Liver (tissue), 8 donors: ENCODE measurements at regions not wholly inside any gene's neighbourhood (a gene's known extent, or its start where the extent isn't known, plus 50 kb on each side); places are given as distances from the start of the nearest gene placed in this dataset.

ENCODE experiments used
- DNase-seq: peaks from one replicate; pipeline ENCODE4 v3.0.0-alpha.2; 2017; ENCODE audit warnings: low spot score
- H3K27ac ChIP-seq, 2 donors: one replicate each; pipeline ENCODE4 v1.7.0; 2013; ENCODE audit warnings: inconsistent platforms in 2 of 2, low read length in 2 of 2, control low read depth in 1 of 2, low read depth in 1 of 2, mild to moderate bottlenecking in 1 of 2
- H3K27me3 ChIP-seq, 4 donors: one replicate each; pipeline versions ENCODE4 v1.6.1 to v1.7.0; 2013; ENCODE audit warnings: low read length in 3 of 4, inconsistent platforms in 1 of 4, mild to moderate bottlenecking in 1 of 4, moderate library complexity in 1 of 4; ENCODE audit not compliant: control insufficient read depth in 4 of 4, insufficient read depth in 4 of 4
- H3K36me3 ChIP-seq, 4 donors: one replicate each; pipeline versions ENCODE4 v1.6.1 to v1.7.0; 2013; ENCODE audit warnings: low read length in 3 of 4, mild to moderate bottlenecking in 3 of 4, low read depth in 1 of 4, moderate library complexity in 1 of 4; ENCODE audit not compliant: control insufficient read depth in 4 of 4, insufficient read depth in 3 of 4
- H3K4me1 ChIP-seq, 4 donors: one replicate each; pipeline versions ENCODE4 v1.6.1 to v1.7.0; 2013; ENCODE audit warnings: low read length in 3 of 4, mild to moderate bottlenecking in 3 of 4, moderate library complexity in 1 of 4; ENCODE audit not compliant: control insufficient read depth in 4 of 4, insufficient read depth in 4 of 4
- H3K4me3 ChIP-seq, 3 donors: one replicate each; pipeline versions ENCODE4 v1.6.1 to v1.7.0; 2013; ENCODE audit warnings: low read length in 3 of 3, control low read depth in 1 of 3, low read depth in 1 of 3, mild to moderate bottlenecking in 1 of 3
- H3K9ac ChIP-seq, 2 donors: one replicate each; pipeline ENCODE4 v1.7.0; 2013; ENCODE audit warnings: low read length in 2 of 2, mild to moderate bottlenecking in 2 of 2, moderate library complexity in 2 of 2, control low read depth in 1 of 2, low read depth in 1 of 2
- H3K9me3 ChIP-seq, 4 donors: one replicate each; pipeline versions ENCODE4 v1.6.1 to v1.7.0; 2013; ENCODE audit warnings: low read length in 3 of 4; ENCODE audit not compliant: control insufficient read depth in 4 of 4
- EGR1 ChIP-seq, 2 donors: IDR thresholded peaks; 2 replicates each; pipeline ENCODE4 v1.6.1; 2016 to 2018; ENCODE audit warnings: antibody characterized with exemption in 2 of 2, low read depth in 2 of 2
- FOXA1 ChIP-seq: IDR thresholded peaks from 2 replicates; pipeline ENCODE4 v1.6.1; 2016; ENCODE audit warnings: antibody characterized with exemption
- FOXA2 ChIP-seq: IDR thresholded peaks from 2 replicates; pipeline ENCODE4 v1.6.1; 2016; ENCODE audit warnings: antibody characterized with exemption
- GABPA ChIP-seq, 2 donors: IDR thresholded peaks in 1 of 2; conservative IDR thresholded peaks in 1 of 2; 2 replicates each; pipeline ENCODE4 v1.6.1; 2016; ENCODE audit warnings: antibody characterized with exemption in 2 of 2, mild to moderate bottlenecking in 1 of 2, moderate library complexity in 1 of 2
- HNF4A ChIP-seq, 2 donors: conservative IDR thresholded peaks; 2 replicates each; pipeline ENCODE4 v1.6.1; 2016; ENCODE audit warnings: antibody characterized with exemption in 2 of 2, mild to moderate bottlenecking in 2 of 2
- HNF4G ChIP-seq: IDR thresholded peaks from 2 replicates; pipeline ENCODE4 v1.6.1; 2016; ENCODE audit warnings: antibody characterized with exemption
- JUND ChIP-seq, 2 donors: IDR thresholded peaks; 2 replicates each; pipeline ENCODE4 v1.6.1; 2016; ENCODE audit warnings: antibody characterized with exemption in 2 of 2
- NR2F2 ChIP-seq: IDR thresholded peaks from 2 replicates; pipeline ENCODE4 v1.6.1; 2016; ENCODE audit warnings: antibody characterized with exemption
- RAD21 ChIP-seq, 2 donors: IDR thresholded peaks; 2 replicates each; pipeline ENCODE4 v1.6.1; 2016; ENCODE audit warnings: antibody characterized with exemption in 2 of 2, mild to moderate bottlenecking in 2 of 2
- RXRA ChIP-seq, 2 donors: IDR thresholded peaks; 2 replicates each; pipeline ENCODE4 v1.6.1; 2017 to 2018; ENCODE audit warnings: antibody characterized with exemption in 2 of 2, mild to moderate bottlenecking in 1 of 2
- SP1 ChIP-seq: IDR thresholded peaks from 2 replicates; pipeline ENCODE4 v1.6.1; 2018; ENCODE audit warnings: antibody characterized with exemption, mild to moderate bottlenecking
- TAF1 ChIP-seq: conservative IDR thresholded peaks from 2 replicates; pipeline ENCODE4 v1.6.1; 2016; ENCODE audit warnings: antibody characterized with exemption, mild to moderate bottlenecking
- YY1 ChIP-seq: IDR thresholded peaks from 2 replicates; pipeline ENCODE4 v1.6.1; 2016; ENCODE audit warnings: antibody characterized with exemption, mild to moderate bottlenecking
- WGBS: extraction: QIAGEN DNeasy Blood & Tissue Kit; methylation state at CpG from one replicate; pipeline ENCODE4 v1.1.7; 2013; 5-methylcytosine and 5-hydroxymethylcytosine counted together
- TF ChIP-seq, protein P1 (sequence below): IDR thresholded peaks from 2 replicates; pipeline ENCODE4 v1.6.1; 2016; ENCODE audit warnings: antibody characterized with exemption
- TF ChIP-seq, protein P2 (sequence below): IDR thresholded peaks from 2 replicates; pipeline ENCODE4 v1.6.1; 2016; ENCODE audit warnings: antibody characterized with exemption
- TF ChIP-seq, protein P3 (sequence below): IDR thresholded peaks from 2 replicates; pipeline ENCODE4 v1.6.1; 2016; ENCODE audit warnings: antibody characterized with exemption, mild to moderate bottlenecking
- TF ChIP-seq, protein P4 (sequence below): IDR thresholded peaks from 2 replicates; pipeline ENCODE4 v1.6.1; 2016; ENCODE audit warnings: antibody characterized with exemption
- TF ChIP-seq, protein P5 (sequence below): fragments of 150-350 bp; IDR thresholded peaks from 2 replicates; pipeline ENCODE4 v1.5.1; 2017; ENCODE audit warnings: improper control_type of control experiment, low read depth, low read length; ENCODE audit not compliant: missing input control
- donor health status: healthy.
- donor health status: healthy.
- donor health status: healthy.
- donor health status: healthy.
- donor health status: healthy.

DNA sequence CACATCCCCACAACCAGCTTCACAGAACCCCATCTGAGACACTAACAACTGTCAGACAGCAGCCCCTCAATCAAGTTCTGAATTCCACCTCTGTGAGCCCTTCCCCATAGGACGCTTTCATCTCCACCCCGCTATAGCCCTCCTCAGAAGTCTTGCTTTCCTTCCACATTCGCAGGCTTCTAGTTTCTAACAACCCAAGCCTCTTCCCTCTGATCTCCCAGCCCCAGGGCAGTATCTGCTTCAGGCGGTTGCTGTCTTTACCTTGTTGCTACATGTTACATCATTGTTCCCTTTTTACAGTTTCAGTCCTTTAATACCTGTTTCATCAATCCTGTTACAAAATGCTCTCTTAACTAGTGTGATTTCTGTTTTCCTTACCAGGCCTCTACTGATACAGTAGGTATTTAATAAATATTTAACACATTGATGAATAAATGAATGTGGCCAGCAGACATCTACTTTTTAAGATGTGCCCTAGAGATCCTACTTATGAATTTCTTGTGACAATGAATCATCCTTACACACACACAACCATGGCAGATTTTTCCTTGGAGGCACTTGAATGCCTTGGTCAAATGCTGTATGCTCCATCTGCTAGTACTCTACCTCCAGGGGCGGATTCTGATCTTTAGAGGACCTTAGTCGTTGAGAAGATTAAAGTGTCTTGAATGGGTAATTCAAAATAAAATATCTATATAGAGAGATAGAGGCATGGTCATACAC lies 164.7 kb upstream of the SLIT2 start:
- WGBS: 77% methylated on average over 6 of the region's 6 CpGs
- H3K27me3 ChIP-seq: no peaks in the 10 kb centered on the region
- H3K9ac ChIP-seq: no peak overlapping the region
- H3K27ac ChIP-seq: no peak overlapping the region
- no peak overlapping the region for H3K4me3 ChIP-seq
- H3K36me3 ChIP-seq: no peaks in the 10 kb centered on the region
- no peaks in the 10 kb centered on the region for H3K4me1 ChIP-seq
- no peak for DNase-seq
- TF ChIP-seq NR2F2 (no peak), SP1 (no peak), YY1 (no peak), RAD21 (IDR thresholded peaks at IDR 0.05) (no peak), JUND (IDR thresholded peaks at IDR 0.05) (no peak), RXRA (IDR thresholded peaks at IDR 0.05) (no peak), TAF1 (no peak), FOXA1 (no peak), EGR1 (IDR thresholded peaks at IDR 0.05; ENCODE audit: low read depth in 2 of 2) (no peak), HNF4A (conservative IDR thresholded peaks at IDR 0.05) (no peak), GABPA (IDR thresholded peaks at IDR 0.05 in 1 of 2, conservative IDR thresholded peaks at IDR 0.05 in 1 of 2) (no peak), HNF4G (no peak), FOXA2 (no peak)
- TF ChIP-seq, protein P1, sequence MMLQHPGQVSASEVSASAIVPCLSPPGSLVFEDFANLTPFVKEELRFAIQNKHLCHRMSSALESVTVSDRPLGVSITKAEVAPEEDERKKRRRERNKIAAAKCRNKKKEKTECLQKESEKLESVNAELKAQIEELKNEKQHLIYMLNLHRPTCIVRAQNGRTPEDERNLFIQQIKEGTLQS: no peak
- TF ChIP-seq, protein P2, sequence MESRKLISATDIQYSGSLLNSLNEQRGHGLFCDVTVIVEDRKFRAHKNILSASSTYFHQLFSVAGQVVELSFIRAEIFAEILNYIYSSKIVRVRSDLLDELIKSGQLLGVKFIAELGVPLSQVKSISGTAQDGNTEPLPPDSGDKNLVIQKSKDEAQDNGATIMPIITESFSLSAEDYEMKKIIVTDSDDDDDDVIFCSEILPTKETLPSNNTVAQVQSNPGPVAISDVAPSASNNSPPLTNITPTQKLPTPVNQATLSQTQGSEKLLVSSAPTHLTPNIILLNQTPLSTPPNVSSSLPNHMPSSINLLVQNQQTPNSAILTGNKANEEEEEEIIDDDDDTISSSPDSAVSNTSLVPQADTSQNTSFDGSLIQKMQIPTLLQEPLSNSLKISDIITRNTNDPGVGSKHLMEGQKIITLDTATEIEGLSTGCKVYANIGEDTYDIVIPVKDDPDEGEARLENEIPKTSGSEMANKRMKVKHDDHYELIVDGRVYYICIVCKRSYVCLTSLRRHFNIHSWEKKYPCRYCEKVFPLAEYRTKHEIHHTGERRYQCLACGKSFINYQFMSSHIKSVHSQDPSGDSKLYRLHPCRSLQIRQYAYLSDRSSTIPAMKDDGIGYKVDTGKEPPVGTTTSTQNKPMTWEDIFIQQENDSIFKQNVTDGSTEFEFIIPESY: no peak
- TF ChIP-seq, protein P3, sequence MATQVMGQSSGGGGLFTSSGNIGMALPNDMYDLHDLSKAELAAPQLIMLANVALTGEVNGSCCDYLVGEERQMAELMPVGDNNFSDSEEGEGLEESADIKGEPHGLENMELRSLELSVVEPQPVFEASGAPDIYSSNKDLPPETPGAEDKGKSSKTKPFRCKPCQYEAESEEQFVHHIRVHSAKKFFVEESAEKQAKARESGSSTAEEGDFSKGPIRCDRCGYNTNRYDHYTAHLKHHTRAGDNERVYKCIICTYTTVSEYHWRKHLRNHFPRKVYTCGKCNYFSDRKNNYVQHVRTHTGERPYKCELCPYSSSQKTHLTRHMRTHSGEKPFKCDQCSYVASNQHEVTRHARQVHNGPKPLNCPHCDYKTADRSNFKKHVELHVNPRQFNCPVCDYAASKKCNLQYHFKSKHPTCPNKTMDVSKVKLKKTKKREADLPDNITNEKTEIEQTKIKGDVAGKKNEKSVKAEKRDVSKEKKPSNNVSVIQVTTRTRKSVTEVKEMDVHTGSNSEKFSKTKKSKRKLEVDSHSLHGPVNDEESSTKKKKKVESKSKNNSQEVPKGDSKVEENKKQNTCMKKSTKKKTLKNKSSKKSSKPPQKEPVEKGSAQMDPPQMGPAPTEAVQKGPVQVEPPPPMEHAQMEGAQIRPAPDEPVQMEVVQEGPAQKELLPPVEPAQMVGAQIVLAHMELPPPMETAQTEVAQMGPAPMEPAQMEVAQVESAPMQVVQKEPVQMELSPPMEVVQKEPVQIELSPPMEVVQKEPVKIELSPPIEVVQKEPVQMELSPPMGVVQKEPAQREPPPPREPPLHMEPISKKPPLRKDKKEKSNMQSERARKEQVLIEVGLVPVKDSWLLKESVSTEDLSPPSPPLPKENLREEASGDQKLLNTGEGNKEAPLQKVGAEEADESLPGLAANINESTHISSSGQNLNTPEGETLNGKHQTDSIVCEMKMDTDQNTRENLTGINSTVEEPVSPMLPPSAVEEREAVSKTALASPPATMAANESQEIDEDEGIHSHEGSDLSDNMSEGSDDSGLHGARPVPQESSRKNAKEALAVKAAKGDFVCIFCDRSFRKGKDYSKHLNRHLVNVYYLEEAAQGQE: no peak
- TF ChIP-seq, protein P4, sequence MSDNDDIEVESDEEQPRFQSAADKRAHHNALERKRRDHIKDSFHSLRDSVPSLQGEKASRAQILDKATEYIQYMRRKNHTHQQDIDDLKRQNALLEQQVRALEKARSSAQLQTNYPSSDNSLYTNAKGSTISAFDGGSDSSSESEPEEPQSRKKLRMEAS: no peak
- TF ChIP-seq, protein P5, sequence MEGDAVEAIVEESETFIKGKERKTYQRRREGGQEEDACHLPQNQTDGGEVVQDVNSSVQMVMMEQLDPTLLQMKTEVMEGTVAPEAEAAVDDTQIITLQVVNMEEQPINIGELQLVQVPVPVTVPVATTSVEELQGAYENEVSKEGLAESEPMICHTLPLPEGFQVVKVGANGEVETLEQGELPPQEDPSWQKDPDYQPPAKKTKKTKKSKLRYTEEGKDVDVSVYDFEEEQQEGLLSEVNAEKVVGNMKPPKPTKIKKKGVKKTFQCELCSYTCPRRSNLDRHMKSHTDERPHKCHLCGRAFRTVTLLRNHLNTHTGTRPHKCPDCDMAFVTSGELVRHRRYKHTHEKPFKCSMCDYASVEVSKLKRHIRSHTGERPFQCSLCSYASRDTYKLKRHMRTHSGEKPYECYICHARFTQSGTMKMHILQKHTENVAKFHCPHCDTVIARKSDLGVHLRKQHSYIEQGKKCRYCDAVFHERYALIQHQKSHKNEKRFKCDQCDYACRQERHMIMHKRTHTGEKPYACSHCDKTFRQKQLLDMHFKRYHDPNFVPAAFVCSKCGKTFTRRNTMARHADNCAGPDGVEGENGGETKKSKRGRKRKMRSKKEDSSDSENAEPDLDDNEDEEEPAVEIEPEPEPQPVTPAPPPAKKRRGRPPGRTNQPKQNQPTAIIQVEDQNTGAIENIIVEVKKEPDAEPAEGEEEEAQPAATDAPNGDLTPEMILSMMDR: no peak
- no peaks in the 10 kb centered on the region for H3K9me3 ChIP-seq
